HG03342 (cell line): ENCODE measurements at regions not wholly inside any gene's neighbourhood (a gene's known extent, or its start where the extent isn't known, plus 50 kb on each side); places are given as distances from the start of the nearest gene placed in this dataset.

Source experiments
- ATAC-seq: cut with Tn5 transposase; IDR thresholded peaks from one replicate; pipeline ENCODE4 v1.9.1; 2021; ENCODE audit warnings: mild to moderate bottlenecking, moderate library complexity; ENCODE audit not compliant: unreplicated experiment

- ATAC-seq = no peak
These were observed 63.3 kb upstream of the ANXA10 start for GRCh38 chr4:168028970-168029597.

- no peak for ATAC-seq
These were observed 54.7 kb upstream of the ANXA10 start for GRCh38 chr4:168037676-168038075.

GRCh38 chr4:168039593-168039992 lies 52.7 kb upstream of the ANXA10 start:
- no peak for ATAC-seq
